Activated CD8-positive, alpha-beta memory T cell treated with anti-CD3 and anti-CD28 coated beads, Interleukin-2, amount 50 U/mL, for 48 hours (primary cell): ENCODE measurements at regions not wholly inside any gene's neighbourhood (a gene's known extent, or its start where the extent isn't known, plus 50 kb on each side); places are given as distances from the start of the nearest gene placed in this dataset.
"Not testable (repeated sequence)": the region's sequence is repeated elsewhere in the genome, so short reads cannot be mapped to it uniquely, and the experiment has no call there.

Experiments used
- DNase-seq: peaks from one replicate; pipeline ENCODE4 v3.0.0-alpha.2; 2020

- DNase-seq: no peak
Measured at GRCh38 chr1:189633658-189634057, 844.0 kb downstream of the BRINP3 start.

GRCh38 chr1:189637041-189637440 lies 840.6 kb downstream of the BRINP3 start:
- no peak for DNase-seq

- not testable (repeated sequence) for DNase-seq
Measured at GRCh38 chr1:189644156-189644555, 833.5 kb downstream of the BRINP3 start.

GRCh38 chr1:189644970-189645369 lies 832.7 kb downstream of the BRINP3 start:
- no peak for DNase-seq

- DNase-seq: no peak
Measured at GRCh38 chr1:189646066-189646465, 831.6 kb downstream of the BRINP3 start.

- no peak for DNase-seq
Measured at GRCh38 chr1:189654906-189655305, 822.8 kb downstream of the BRINP3 start.

- DNase-seq: no peak
Measured at GRCh38 chr1:189656628-189657530, 820.8 kb downstream of the BRINP3 start.

- DNase-seq: no peak
Measured at GRCh38 chr1:189657715-189658114, 819.9 kb downstream of the BRINP3 start.

GRCh38 chr1:189658381-189658780 lies 819.3 kb downstream of the BRINP3 start:
- no peak for DNase-seq

- no peak for DNase-seq
Measured at GRCh38 chr1:189659731-189660130, 817.9 kb downstream of the BRINP3 start.

GRCh38 chr1:189662190-189662589 lies 815.5 kb downstream of the BRINP3 start:
- DNase-seq: no peak

- no peak for DNase-seq
Measured at GRCh38 chr1:189669846-189670245, 807.8 kb downstream of the BRINP3 start.

- no peak for DNase-seq
Measured at GRCh38 chr1:189673217-189673616, 804.4 kb downstream of the BRINP3 start.

- no peak for DNase-seq
Measured at GRCh38 chr1:189675712-189676244, 801.9 kb downstream of the BRINP3 start.

GRCh38 chr1:189678779-189679178 lies 798.9 kb downstream of the BRINP3 start:
- no peak for DNase-seq

- DNase-seq: no peak
Measured at GRCh38 chr1:189681252-189681919, 796.3 kb downstream of the BRINP3 start.

- DNase-seq: no peak
Measured at GRCh38 chr1:189682591-189682990, 795.1 kb downstream of the BRINP3 start.

- DNase-seq: no peak
Measured at GRCh38 chr1:189686288-189686687, 791.4 kb downstream of the BRINP3 start.

- DNase-seq: no peak
Measured at GRCh38 chr1:189693140-189693539, 784.5 kb downstream of the BRINP3 start.

- no peak for DNase-seq
Measured at GRCh38 chr1:189696297-189696696, 781.4 kb downstream of the BRINP3 start.

GRCh38 chr1:189697113-189697512 lies 780.6 kb downstream of the BRINP3 start:
- DNase-seq: no peak

- no peak for DNase-seq
Measured at GRCh38 chr1:189701606-189702005, 776.1 kb downstream of the BRINP3 start.

GRCh38 chr1:189706594-189706993 lies 771.1 kb downstream of the BRINP3 start:
- no peak for DNase-seq

- no peak for DNase-seq
Measured at GRCh38 chr1:189708674-189709073, 769.0 kb downstream of the BRINP3 start.
